ENCODE measurements at regions not wholly inside any gene's neighbourhood (a gene's known extent, or its start where the extent isn't known, plus 50 kb on each side); places are given as distances from the start of the nearest gene placed in this dataset.

GRCh38 chr16:26231647-26232046 lies 539.9 kb downstream of the HS3ST4 start:
- intact Hi-C loops (cut with micrococcal nuclease; ENCODE audit: unreplicated experiment) (no loop called here), in situ Hi-C loops (cut with MboI) (no loop called here)
- no peak overlapping the region for H3K9ac ChIP-seq (ENCODE audit: control insufficient read depth, insufficient read depth, low read length)
- FAIRE-seq (no peak), DNase-seq (ENCODE audit: low read depth, low spot score) (no peak), ATAC-seq (no peak)
- ChIA-PET SMC1A (ENCODE audit: uncharacterized antibody, unreplicated experiment) (no interaction called here), POLR2A (no interaction called here), RAD21 (ENCODE audit: unreplicated experiment) (no interaction called here), CTCF (no interaction called here)
- H3K9me3 ChIP-seq (replicated peaks; ENCODE audit: control insufficient read depth, insufficient read depth, low read length), result no peaks in the 10 kb centered on the region
- H3K36me3 ChIP-seq (ENCODE audit: control insufficient read depth in 2 of 2, insufficient read depth in 2 of 2, low read length in 1 of 2), result no peaks in the 10 kb centered on the region
- H3K27me3 ChIP-seq (replicated peaks in 1 of 2; ENCODE audit: control insufficient read depth in 2 of 2, insufficient read depth in 2 of 2, low read length in 1 of 2), result no peaks in the 10 kb centered on the region
- no peaks in the 10 kb centered on the region for H3K4me1 ChIP-seq (ENCODE audit: control insufficient read depth, insufficient read depth, low read length)
- BruUV-seq (replicated peaks), result no TSS peak
- H4K20me1 ChIP-seq (ENCODE audit: control insufficient read depth, insufficient read depth), result no peaks in the 10 kb centered on the region
- H3K79me2 ChIP-seq (ENCODE audit: control insufficient read depth, insufficient read depth, low read length), result no peaks in the 10 kb centered on the region
- TF ChIP-seq RAD51 (IDR thresholded peaks at IDR 0.05) (no peak), ZBTB4 (CRISPR knock-in tag; IDR thresholded peaks at IDR 0.05) (no peak), RCOR1 (conservative IDR thresholded peaks at IDR 0.05; ENCODE audit: low read depth, low read length) (no peak), HDGF (IDR thresholded peaks at IDR 0.05) (no peak), RUNX3 (IDR thresholded peaks at IDR 0.05; ENCODE audit: low read length) (no peak), TCF3 (IDR thresholded peaks at IDR 0.05; ENCODE audit: borderline replicate concordance, insufficient read depth, low read depth, low read length) (no peak), ZBED1 (IDR thresholded peaks at IDR 0.05; ENCODE audit: borderline replicate concordance) (no peak), POLR2AphosphoS5 (IDR thresholded peaks at IDR 0.05; ENCODE audit: low read length) (no peak), SIX5 (IDR thresholded peaks at IDR 0.05; ENCODE audit: low read depth, low read length, severe bottlenecking) (no peak), ASH2L (IDR thresholded peaks at IDR 0.05; ENCODE audit: borderline replicate concordance, low read depth) (no peak)
- H3K27ac ChIP-seq (ENCODE audit: control insufficient read depth, insufficient read depth), result no peak overlapping the region
- no peak overlapping the region for H3K4me2 ChIP-seq (ENCODE audit: control insufficient read depth, insufficient read depth)
- no peak overlapping the region for H3K4me3 ChIP-seq
- 42% methylated on average over 2 of the region's 2 CpGs for WGBS (ENCODE audit: insufficient coverage, insufficient replicate concordance, low lambda C conversion rate, missing lambda C conversion rate)
- no peak overlapping the region for H2AFZ ChIP-seq (ENCODE audit: control insufficient read depth, low read depth, low read length)

Measured in GM12878 (cell line).